NCI-H82 treated with DMSO at 0.1 percent for 48 hours (cell line): ENCODE measurements at regions not wholly inside any gene's neighbourhood (a gene's known extent, or its start where the extent isn't known, plus 50 kb on each side); places are given as distances from the start of the nearest gene placed in this dataset.

Experiments used
- DNase-seq: peaks from one replicate; lab custom pipeline; 2025; ENCODE audit not compliant: unreplicated experiment; lab: John Stamatoyannopoulos, UW

GRCh38 chr13:48181482-48182145 is 51.4 kb upstream of the ITM2B start:
- no peak for DNase-seq

DNA sequence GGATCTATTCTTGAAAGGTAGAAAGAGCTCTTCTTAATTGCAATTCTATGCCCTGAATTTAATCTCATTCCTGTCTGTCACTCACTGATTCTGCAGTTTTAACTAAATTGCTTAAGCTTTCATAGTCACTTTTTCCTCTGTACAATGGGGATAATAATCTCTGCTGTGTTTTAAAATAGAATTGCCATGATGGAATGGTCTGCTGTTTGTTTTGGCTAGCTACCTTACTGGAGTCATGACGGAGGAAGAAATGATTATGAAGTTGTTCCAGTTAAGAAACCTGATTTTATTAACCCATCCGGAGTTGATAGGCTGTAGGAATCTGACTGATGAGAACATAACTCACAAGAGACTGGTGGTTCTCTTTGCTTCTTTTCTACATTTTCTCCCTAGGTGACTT is 54.9 kb upstream of the ITM2B start:
- DNase-seq = no peak

DNA sequence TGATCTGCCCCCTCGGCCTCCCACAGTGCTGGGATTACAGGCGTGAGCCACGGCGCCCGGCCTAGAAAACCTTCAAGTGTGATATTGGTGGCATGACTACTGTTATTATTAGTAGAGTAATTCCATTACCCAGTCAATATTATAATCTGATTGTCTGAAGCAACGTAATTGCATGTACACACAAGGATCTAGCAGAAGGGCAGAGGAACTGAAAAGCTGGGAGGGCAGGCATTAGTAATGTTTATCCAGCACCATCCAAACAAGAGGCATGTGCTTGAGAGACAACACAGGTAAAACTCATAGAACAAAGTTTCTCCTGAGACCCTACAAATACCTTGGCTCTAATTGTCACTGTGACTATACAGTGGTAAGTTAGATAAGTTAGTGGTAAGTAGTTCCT is 56.2 kb upstream of the ITM2B start:
- peak; percentile 99 for DNase-seq

DNA sequence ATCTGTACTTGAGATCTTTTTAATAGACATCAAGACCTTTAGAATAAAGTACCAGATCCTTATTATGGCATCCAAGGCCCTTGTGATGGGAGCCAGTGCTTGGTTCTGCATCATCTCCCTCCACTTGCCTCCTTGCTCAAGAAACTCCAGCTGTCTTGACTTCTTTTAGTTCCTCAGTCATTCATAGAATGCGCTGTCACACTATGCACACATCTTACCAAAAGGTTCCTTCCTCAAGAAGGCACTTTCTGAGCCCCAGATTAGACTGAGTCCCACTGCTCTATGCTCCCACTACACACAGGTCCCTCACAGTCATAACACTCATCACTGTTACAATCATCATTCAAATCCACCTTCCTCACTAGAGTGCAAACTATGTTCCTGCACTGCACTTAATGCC is 57.8 kb upstream of the ITM2B start:
- no peak for DNase-seq

GRCh38 chr13:48167866-48168265 is 65.1 kb upstream of the ITM2B start:
- DNase-seq = peak; percentile 98

DNA sequence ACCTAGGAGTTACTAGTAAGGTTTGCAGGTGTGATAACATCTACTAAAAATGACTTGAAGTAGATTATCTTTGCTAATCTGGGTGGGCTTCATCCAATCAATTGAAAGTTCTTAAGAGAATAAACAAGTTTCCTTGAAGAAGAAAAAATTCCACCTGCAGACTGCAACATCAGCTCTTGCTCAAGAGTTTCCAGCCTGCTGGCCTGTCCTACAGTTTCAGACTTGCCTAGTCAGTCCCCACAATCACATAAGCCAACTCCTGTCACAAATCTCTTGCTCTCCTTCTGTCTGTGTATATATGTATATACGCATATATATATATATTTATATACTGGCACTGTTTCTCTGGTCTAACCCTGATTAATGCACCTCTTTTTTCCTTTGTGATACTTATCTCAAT is 67.3 kb upstream of the ITM2B start:
- no peak for DNase-seq

DNA sequence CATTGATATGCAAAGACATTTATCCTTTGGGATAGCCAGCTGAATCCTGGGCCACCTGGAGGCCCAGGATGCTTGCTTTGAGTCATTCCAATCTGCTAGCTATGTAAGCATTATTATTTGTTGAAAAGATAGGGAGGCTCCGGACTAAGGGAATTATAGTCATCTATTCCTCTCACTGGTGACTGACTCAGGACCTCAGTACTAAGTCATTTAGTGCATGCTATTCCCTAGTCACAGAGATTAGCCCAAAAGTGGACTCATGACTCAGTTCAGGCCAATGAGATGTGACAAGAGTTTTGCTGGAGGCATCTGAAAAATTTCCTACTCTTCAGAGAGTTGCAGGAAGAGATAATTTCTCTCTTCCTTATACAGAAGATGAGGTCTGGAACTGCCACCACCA is 67.9 kb upstream of the ITM2B start:
- DNase-seq = no peak

- DNase-seq = no peak
These were observed 68.2 kb upstream of the MED4 start for GRCh38 chr13:48163061-48163460.

DNA sequence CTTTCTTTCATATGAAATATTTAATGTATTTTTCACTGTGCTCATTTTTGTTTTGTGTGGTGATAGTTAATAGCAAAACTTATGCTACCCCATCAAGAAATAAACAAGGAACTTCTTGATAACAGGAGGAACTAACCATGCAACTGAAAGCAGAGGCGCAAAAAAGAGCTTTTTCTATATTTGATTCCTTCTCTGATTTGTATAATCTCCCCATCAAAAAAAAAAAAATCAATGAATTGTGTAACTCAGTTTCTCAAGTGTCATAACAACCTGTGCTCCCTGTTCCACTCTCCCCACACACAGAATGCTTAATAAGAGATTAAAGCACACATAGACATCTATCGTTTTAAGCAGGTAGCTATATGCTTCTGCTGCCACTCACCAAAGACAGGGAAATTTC is 67.3 kb upstream of the MED4 start:
- DNase-seq = no peak

GRCh38 chr13:48161530-48162179 is 66.8 kb upstream of the MED4 start:
- DNase-seq = no peak

DNA sequence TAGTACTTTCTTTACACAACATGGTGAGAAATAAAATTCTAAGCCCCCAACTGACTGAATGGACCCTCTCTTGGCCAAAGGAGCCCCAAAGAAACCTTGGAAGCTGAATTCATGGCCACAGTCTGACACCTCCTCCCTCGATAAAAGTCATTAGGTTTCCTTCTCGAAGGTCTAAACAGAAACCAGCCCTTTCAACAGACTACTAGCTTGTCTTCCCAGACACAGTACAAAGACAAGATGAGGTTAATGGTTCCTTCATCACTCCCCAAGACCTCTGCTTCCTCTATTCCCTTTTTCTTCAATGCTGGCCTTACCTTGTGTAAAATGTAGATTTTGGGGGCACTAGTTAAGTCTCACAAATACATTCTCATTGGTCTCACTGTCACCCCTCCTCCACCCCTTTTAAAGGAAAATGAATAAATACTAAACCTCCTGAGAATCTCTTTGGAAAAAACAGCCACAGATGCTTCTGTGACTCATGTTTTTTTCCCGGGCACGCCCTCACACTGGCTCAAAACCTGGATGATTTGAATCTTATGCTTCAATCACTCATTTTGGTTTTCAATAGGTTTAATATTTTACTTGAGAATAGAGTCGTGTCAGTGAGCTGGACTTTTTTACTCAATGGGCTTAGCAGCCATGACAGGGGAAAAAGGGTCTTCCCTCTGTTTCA is 65.8 kb upstream of the MED4 start:
- no peak for DNase-seq

DNA sequence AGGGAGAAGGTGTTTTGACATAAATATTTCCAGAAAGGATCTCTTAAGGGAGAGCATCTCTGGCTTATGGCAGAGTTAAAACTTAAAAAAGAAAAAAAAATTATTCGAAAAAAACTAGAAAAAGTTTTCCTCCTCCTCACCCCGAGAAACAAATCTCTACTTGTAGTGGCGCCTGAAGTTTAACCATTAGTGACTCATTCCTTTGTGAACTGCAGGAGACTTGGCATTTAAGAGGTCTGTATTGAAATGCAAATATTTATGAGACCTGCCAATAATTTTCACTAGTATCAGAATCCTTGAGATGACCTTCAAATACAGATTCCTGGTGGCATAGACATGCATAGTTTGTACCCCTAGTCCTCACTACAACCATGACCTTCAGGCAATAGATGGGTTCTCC is 64.9 kb upstream of the MED4 start:
- no peak for DNase-seq

DNA sequence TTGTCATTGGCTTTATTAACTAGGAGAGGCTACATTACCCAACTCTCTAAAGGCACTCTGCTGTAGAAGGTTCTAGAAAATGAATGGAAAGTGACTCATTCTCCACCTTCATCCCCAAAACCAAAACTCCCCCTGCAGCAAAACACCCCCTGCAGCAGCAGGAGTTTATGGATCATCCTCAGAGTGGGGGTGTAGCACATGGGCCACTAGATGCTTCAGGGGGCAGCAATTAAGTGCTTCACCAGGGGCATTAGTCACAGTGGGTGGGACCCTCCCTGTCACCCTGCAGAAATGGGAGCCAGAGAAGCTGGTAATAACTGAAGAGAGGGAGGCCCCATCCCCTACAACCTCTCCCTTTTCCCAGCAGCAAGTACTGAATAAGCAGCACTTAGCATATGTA is 64.5 kb upstream of the MED4 start:
- no peak for DNase-seq

DNA sequence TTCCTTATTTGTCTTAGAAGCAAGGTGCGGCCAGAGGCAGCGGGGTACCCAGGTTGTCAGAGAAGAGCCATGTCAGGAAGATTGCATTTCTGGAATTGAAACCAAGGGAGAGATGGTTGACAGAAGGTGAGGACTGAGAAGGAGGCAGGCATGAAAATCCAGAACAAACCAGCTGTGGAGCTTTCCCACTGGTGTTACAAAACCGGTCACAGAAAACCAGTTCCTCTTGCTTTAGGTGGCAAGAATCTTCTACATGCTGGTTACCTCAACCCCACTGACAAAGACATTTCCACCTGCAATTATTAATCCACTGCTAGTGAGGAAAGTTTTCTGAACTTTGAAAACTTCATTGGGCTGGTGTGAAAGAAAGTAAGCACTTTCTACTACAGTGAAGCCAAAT is 64.0 kb upstream of the MED4 start:
- DNase-seq = no peak

DNA sequence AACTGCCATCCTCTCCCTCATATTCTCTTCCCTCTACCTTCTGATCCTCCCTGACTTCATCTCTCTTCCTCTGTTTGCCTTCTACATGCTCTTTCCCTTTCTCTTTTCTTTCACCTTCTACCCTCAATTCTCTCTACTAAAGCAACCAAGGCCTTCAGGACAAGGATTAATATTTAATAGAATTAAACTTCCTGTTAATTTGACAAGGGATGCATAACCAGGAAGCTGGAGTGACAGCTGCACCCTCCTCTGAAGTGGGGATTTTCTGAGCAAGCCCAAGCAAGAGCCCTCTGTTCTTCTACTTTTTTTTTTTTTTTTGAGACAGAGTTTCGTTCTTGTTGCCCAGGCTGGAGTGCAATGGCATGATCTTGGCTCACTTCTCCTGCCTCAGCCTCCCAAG is 63.4 kb upstream of the MED4 start:
- DNase-seq = peak; percentile 42

GRCh38 chr13:48156466-48156865 is 61.6 kb upstream of the MED4 start:
- DNase-seq = no peak

DNA sequence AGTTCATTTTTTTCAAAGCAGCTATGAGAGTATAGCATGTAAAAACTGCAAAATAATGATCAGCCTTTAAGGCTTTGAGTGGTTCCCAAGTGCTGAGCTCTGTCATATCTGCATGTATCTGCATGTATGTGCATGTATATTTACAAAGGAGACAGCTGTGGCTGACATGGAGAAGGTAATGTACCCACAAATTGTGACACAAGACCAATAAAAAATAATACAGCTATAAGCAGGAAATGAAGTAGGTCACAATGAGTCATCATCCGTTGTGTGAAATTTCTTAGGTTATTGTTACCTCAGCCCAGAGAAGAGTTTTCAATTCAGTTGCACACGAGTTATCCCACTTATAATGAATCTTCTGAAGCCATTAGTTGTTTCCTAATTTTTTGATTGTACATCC is 60.9 kb upstream of the MED4 start:
- no peak for DNase-seq

GRCh38 chr13:48154671-48155070 is 59.8 kb upstream of the MED4 start:
- DNase-seq = no peak

DNA sequence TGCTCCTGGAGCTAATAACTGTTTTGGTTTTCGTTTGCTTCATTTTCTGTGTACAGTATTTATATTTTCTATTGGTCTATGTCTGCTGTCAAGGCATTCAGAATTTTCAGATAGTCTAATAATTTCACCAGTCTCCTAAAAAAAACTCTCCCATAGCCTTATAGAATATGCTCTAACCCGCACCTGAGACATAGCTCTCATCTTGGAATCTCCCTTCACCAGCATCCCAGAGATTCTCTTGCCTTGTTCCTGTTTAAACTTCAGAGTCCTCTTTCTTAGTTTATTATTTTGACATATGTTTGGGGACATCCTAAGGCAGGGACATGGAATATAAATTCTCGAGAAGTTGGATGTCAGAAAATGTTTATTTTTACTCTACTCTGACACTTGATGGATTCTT is 58.3 kb upstream of the MED4 start:
- DNase-seq = no peak

GRCh38 chr13:48151363-48152161 is 56.7 kb upstream of the MED4 start:
- no peak for DNase-seq

GRCh38 chr13:48148454-48148853 is 53.5 kb upstream of the MED4 start:
- no peak for DNase-seq

DNA sequence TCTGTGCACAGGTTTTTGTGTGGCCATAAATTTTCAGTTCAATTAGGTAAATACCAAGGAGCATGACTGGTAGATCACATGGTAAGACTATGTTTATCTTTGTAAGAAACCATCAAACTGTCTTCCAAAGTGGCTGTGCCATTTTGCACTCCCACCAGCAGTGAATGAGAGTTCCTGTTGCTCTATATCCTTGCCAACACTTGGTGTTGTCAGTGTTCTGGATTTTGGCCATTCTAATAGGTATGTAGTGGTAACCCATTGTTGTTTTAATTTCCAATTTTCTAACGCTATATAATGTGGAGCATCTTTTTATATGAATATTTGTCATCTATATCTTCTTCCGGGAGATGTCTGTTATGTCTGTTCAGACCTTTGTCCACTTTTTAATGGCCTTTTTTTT is 51.7 kb upstream of the MED4 start:
- no peak for DNase-seq
